ENCODE measurements at regions not wholly inside any gene's neighbourhood (a gene's known extent, or its start where the extent isn't known, plus 50 kb on each side); places are given as distances from the start of the nearest gene placed in this dataset.

GRCh38 chr6:67971812-67972211 lies 663.3 kb upstream of the ADGRB3 start:
- TF ChIP-seq TAF1 (IDR thresholded peaks at IDR 0.05; ENCODE audit: low read depth): no peak
- TF ChIP-seq REST (IDR thresholded peaks at IDR 0.05; ENCODE audit: low read depth): no peak
- TF ChIP-seq, protein P1, sequence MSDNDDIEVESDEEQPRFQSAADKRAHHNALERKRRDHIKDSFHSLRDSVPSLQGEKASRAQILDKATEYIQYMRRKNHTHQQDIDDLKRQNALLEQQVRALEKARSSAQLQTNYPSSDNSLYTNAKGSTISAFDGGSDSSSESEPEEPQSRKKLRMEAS (IDR thresholded peaks at IDR 0.05): no peak
- TF ChIP-seq TEAD4 (IDR thresholded peaks at IDR 0.05): no peak
- TF ChIP-seq YY1 (IDR thresholded peaks at IDR 0.05; ENCODE audit: low read depth): no peak
- TF ChIP-seq EP300 (IDR thresholded peaks at IDR 0.05; ENCODE audit: borderline replicate concordance): no peak
- TF ChIP-seq EGR1 (IDR thresholded peaks at IDR 0.05): no peak
- TF ChIP-seq CEBPB (IDR thresholded peaks at IDR 0.05): no peak
- no peak for TF ChIP-seq NFIC (IDR thresholded peaks at IDR 0.05)
- no peak for TF ChIP-seq FOXM1 (IDR thresholded peaks at IDR 0.05; ENCODE audit: borderline replicate concordance, low read depth)
- no peak for TF ChIP-seq ZBTB7A (IDR thresholded peaks at IDR 0.05; ENCODE audit: low read depth)
- TF ChIP-seq RAD21 (IDR thresholded peaks at IDR 0.05; ENCODE audit: low read depth): no peak
- TF ChIP-seq TCF12 (IDR thresholded peaks at IDR 0.05; ENCODE audit: low read depth): no peak
- TF ChIP-seq, protein P2, sequence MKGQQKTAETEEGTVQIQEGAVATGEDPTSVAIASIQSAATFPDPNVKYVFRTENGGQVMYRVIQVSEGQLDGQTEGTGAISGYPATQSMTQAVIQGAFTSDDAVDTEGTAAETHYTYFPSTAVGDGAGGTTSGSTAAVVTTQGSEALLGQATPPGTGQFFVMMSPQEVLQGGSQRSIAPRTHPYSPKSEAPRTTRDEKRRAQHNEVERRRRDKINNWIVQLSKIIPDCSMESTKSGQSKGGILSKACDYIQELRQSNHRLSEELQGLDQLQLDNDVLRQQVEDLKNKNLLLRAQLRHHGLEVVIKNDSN (IDR thresholded peaks at IDR 0.05): no peak
- no peak for TF ChIP-seq CREB1 (IDR thresholded peaks at IDR 0.05; ENCODE audit: low read depth)

DNA sequence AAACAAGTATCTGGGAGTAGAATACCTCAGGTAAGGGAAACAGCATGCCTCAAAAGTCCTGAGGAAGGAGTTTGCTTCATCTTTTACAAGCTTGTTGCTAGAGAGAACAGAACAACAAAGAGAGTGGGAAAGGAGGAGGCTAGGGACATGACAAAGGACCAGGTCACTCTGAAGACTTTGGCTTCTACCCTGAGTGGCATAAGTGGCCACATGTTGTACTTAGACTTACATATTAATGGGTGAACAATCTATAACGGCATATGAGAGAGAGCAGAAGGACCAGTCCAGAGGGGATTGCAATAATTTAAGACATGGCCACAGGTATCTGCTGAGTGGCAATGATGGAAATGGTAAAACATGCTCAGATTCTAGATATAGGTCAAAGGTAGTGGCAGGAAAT lies 668.3 kb upstream of the ADGRB3 start:
- TF ChIP-seq, protein P1 (IDR thresholded peaks at IDR 0.05): no peak
- TF ChIP-seq CEBPB (IDR thresholded peaks at IDR 0.05) (no peak), REST (IDR thresholded peaks at IDR 0.05; ENCODE audit: low read depth) (no peak), FOXM1 (IDR thresholded peaks at IDR 0.05; ENCODE audit: borderline replicate concordance, low read depth) (no peak), YY1 (IDR thresholded peaks at IDR 0.05; ENCODE audit: low read depth) (no peak)

- TF ChIP-seq CREB1 (IDR thresholded peaks at IDR 0.05; ENCODE audit: low read depth) (no peak), TEAD4 (IDR thresholded peaks at IDR 0.05) (no peak), TCF12 (IDR thresholded peaks at IDR 0.05; ENCODE audit: low read depth) (no peak), EGR1 (IDR thresholded peaks at IDR 0.05) (no peak), RAD21 (IDR thresholded peaks at IDR 0.05; ENCODE audit: low read depth) (no peak), TAF1 (IDR thresholded peaks at IDR 0.05; ENCODE audit: low read depth) (no peak), EP300 (IDR thresholded peaks at IDR 0.05; ENCODE audit: borderline replicate concordance) (no peak), REST (IDR thresholded peaks at IDR 0.05; ENCODE audit: low read depth) (no peak), FOXM1 (IDR thresholded peaks at IDR 0.05; ENCODE audit: borderline replicate concordance, low read depth) (no peak), ZBTB7A (IDR thresholded peaks at IDR 0.05; ENCODE audit: low read depth) (no peak), NFIC (IDR thresholded peaks at IDR 0.05) (no peak), YY1 (IDR thresholded peaks at IDR 0.05; ENCODE audit: low read depth) (no peak), CEBPB (IDR thresholded peaks at IDR 0.05) (no peak)
- TF ChIP-seq, protein P2 (IDR thresholded peaks at IDR 0.05): no peak
- TF ChIP-seq, protein P1 (IDR thresholded peaks at IDR 0.05): no peak
Measured at GRCh38 chr6:67956352-67956751, 678.7 kb upstream of the ADGRB3 start.

GRCh38 chr6:67952948-67953347 lies 682.1 kb upstream of the ADGRB3 start:
- TF ChIP-seq REST (IDR thresholded peaks at IDR 0.05; ENCODE audit: low read depth) (no peak), CREB1 (IDR thresholded peaks at IDR 0.05; ENCODE audit: low read depth) (no peak), TEAD4 (IDR thresholded peaks at IDR 0.05) (no peak), CEBPB (IDR thresholded peaks at IDR 0.05) (no peak)
